Esophagus squamous epithelium (tissue), 4 donors: ENCODE measurements at regions not wholly inside any gene's neighbourhood (a gene's known extent, or its start where the extent isn't known, plus 50 kb on each side); places are given as distances from the start of the nearest gene placed in this dataset.
"Not testable (repeated sequence)": the region's sequence is repeated elsewhere in the genome, so short reads cannot be mapped to it uniquely, and the experiment has no call there.

Source experiments
- CTCF ChIP-seq, 6 experiments: fragments of 450-650 bp in 4 of 6; fragments of 200-600 bp in 2 of 6; sonication (generic) in 2 of 6; IDR thresholded peaks; one replicate each; pipeline ENCODE4 v1.5.1; 2016 to 2019; ENCODE audit warnings: antibody characterized with exemption in 6 of 6, mild to moderate bottlenecking in 4 of 6, moderate library complexity in 4 of 6
- POLR2A ChIP-seq, 4 donors: fragments of 450-650 bp; IDR thresholded peaks; one replicate each; pipeline ENCODE4 v1.6.1; 2017; ENCODE audit warnings: antibody characterized with exemption in 4 of 4, mild to moderate bottlenecking in 4 of 4, moderate library complexity in 3 of 4

- not testable (repeated sequence) for TF ChIP-seq POLR2A, CTCF (IDR thresholded peaks at IDR 0.05)
Observed at GRCh38 chr1:196004388-196004787, 603.9 kb downstream of the KCNT2 start.
